Osteoblast (primary cell): ENCODE measurements at regions not wholly inside any gene's neighbourhood (a gene's known extent, or its start where the extent isn't known, plus 50 kb on each side); places are given as distances from the start of the nearest gene placed in this dataset.

ENCODE experiments used
- DNase-seq: peaks from one replicate; pipeline ENCODE4 v3.0.0; 2011; ENCODE audit warnings: low spot score, mixed read lengths; ENCODE audit not compliant: insufficient read length; ENCODE audit errors: missing footprints
- H2AFZ ChIP-seq: 2 replicates; pipeline ENCODE4 v1.6.0; 2011; ENCODE audit warnings: mild to moderate bottlenecking, low read length
- H3K27ac ChIP-seq: 2 replicates; pipeline ENCODE4 v1.5.1; 2011; ENCODE audit warnings: mild to moderate bottlenecking, low read depth, low read length, moderate library complexity
- H3K27me3 ChIP-seq: 2 replicates; pipeline ENCODE4 v1.6.0; 2012; ENCODE audit warnings: mild to moderate bottlenecking, control low read depth, inconsistent platforms, low read length, moderate library complexity; ENCODE audit not compliant: insufficient read depth
- H3K36me3 ChIP-seq: 2 replicates; pipeline ENCODE4 v1.5.1; 2011; ENCODE audit warnings: mild to moderate bottlenecking, low read length, control low read depth, moderate library complexity; ENCODE audit not compliant: insufficient read depth
- H3K4me1 ChIP-seq: 2 replicates; pipeline ENCODE4 v1.5.1; 2011; ENCODE audit warnings: mild to moderate bottlenecking, low read length, control low read depth, moderate library complexity; ENCODE audit not compliant: insufficient read depth
- H3K4me2 ChIP-seq: 2 replicates; pipeline ENCODE4 v1.6.0; 2011; ENCODE audit warnings: mild to moderate bottlenecking, low read length; ENCODE audit not compliant: insufficient read depth
- H3K4me3 ChIP-seq: fragments of 200-600 bp; sonication (generic); 3 replicates; pipeline ENCODE4 v1.5.1; 2012; ENCODE audit warnings: mild to moderate bottlenecking, low read length, inconsistent platforms; ENCODE audit not compliant: insufficient read depth
- H3K79me2 ChIP-seq: 2 replicates; pipeline ENCODE4 v1.6.0; 2012; ENCODE audit warnings: mild to moderate bottlenecking, low read length, control low read depth, inconsistent platforms; ENCODE audit not compliant: insufficient read depth
- H3K9me3 ChIP-seq: 2 replicates; pipeline ENCODE4 v1.5.1; 2011; ENCODE audit warnings: low read depth, low read length, control low read depth
- H4K20me1 ChIP-seq: 2 replicates; pipeline ENCODE4 v1.6.0; 2012; ENCODE audit warnings: mild to moderate bottlenecking, low read length, control low read depth; ENCODE audit not compliant: insufficient read depth
- CTCF ChIP-seq: IDR thresholded peaks from 2 replicates; pipeline ENCODE4 v1.5.1; 2011; ENCODE audit warnings: mild to moderate bottlenecking, low read depth, low read length, moderate library complexity; ENCODE audit errors: extremely low read depth

- no peak overlapping the region for H3K4me2 ChIP-seq
- H3K27ac ChIP-seq = no peak overlapping the region
- no peaks in the 10 kb centered on the region for H4K20me1 ChIP-seq
- H2AFZ ChIP-seq = no peak overlapping the region
- no peak for TF ChIP-seq CTCF
- H3K4me3 ChIP-seq = no peak overlapping the region
- no peak for DNase-seq
- H3K79me2 ChIP-seq = no peaks in the 10 kb centered on the region
- H3K4me1 ChIP-seq = no peaks in the 10 kb centered on the region
- no peaks in the 10 kb centered on the region for H3K27me3 ChIP-seq
- H3K9me3 ChIP-seq = peaks cover 2% of the 10 kb centered on the region
- no peaks in the 10 kb centered on the region for H3K36me3 ChIP-seq
These were observed 147.8 kb upstream of the EPHA7 start for GRCh38 chr6:93567164-93567563.

- Histone ChIP-seq H3K27me3 (no peaks in the 10 kb centered on the region), H3K9me3 (peaks cover 2% of the 10 kb centered on the region), H4K20me1 (no peaks in the 10 kb centered on the region), H3K4me1 (no peaks in the 10 kb centered on the region), H3K36me3 (no peaks in the 10 kb centered on the region), H2AFZ (no peak overlapping the region), H3K27ac (no peak overlapping the region), H3K4me3 (no peak overlapping the region), H3K4me2 (no peak overlapping the region), H3K79me2 (no peaks in the 10 kb centered on the region)
- TF ChIP-seq CTCF = no peak
- peak; percentile 9 for DNase-seq
These were observed 146.9 kb upstream of the EPHA7 start for GRCh38 chr6:93566285-93566684.

GRCh38 chr6:93562582-93562981 lies 143.2 kb upstream of the EPHA7 start:
- DNase-seq = no peak
- H3K27me3 ChIP-seq = no peaks in the 10 kb centered on the region
- no peak overlapping the region for H3K4me2 ChIP-seq

GRCh38 chr6:93555292-93555691 lies 135.9 kb upstream of the EPHA7 start:
- Histone ChIP-seq H3K9me3 (peaks cover 5% of the 10 kb centered on the region), H3K79me2 (no peaks in the 10 kb centered on the region), H3K4me2 (no peak overlapping the region), H3K36me3 (no peaks in the 10 kb centered on the region), H3K27ac (no peak overlapping the region), H3K4me3 (no peak overlapping the region), H2AFZ (no peak overlapping the region), H4K20me1 (no peaks in the 10 kb centered on the region), H3K27me3 (no peaks in the 10 kb centered on the region), H3K4me1 (no peaks in the 10 kb centered on the region)
- TF ChIP-seq CTCF = no peak
- no peak for DNase-seq

More at GRCh38 chr6:93562582-93562981, 143.2 kb upstream of the EPHA7 start:
- Histone ChIP-seq H3K79me2 (no peaks in the 10 kb centered on the region), H3K27ac (no peak overlapping the region), H4K20me1 (no peaks in the 10 kb centered on the region), H3K4me3 (no peak overlapping the region), H3K9me3 (peaks cover 2% of the 10 kb centered on the region), H3K4me1 (no peaks in the 10 kb centered on the region), H2AFZ (no peak overlapping the region), H3K36me3 (no peaks in the 10 kb centered on the region)
- no peak for TF ChIP-seq CTCF
